ENCODE measurements at regions not wholly inside any gene's neighbourhood (a gene's known extent, or its start where the extent isn't known, plus 50 kb on each side); places are given as distances from the start of the nearest gene placed in this dataset.
A peak's percentile ranks its signal among the peaks of the same experiment; 100 is the strongest.

GRCh38 chr4:54497947-54498346 is 159.8 kb upstream of the KIT start:
- ChIA-PET CTCF (no interaction called here), POLR2A (no interaction called here)
- no peak overlapping the region for H3K9ac ChIP-seq
- H3K27me3 ChIP-seq (ENCODE audit: insufficient read depth) = no peaks in the 10 kb centered on the region
- no peak overlapping the region for H3K4me2 ChIP-seq
- no peak overlapping the region for H3K4me3 ChIP-seq (ENCODE audit: low read depth in 2 of 2, low read length in 1 of 2)
- no peaks in the 10 kb centered on the region for H3K79me2 ChIP-seq (ENCODE audit: insufficient read depth)
- no peaks in the 10 kb centered on the region for H3K9me2 ChIP-seq
- H3K27ac ChIP-seq (ENCODE audit: low read depth in 2 of 2, low read length in 1 of 2) = peak overlapping the region in 1 of 2 experiments; percentile 73; a peak in 1 of 4 replicates
- peaks cover 0 to 23% of the 10 kb centered on the region in 2 experiments; a peak in 1 of 4 replicates for H3K4me1 ChIP-seq (ENCODE audit: control insufficient read depth in 1 of 2, insufficient read depth in 2 of 2, low read depth in 1 of 2, low read length in 1 of 2)
- H3K9me3 ChIP-seq = no peaks in the 10 kb centered on the region
- DNase-seq = no peak
- 25% methylated on average over 3 of the region's 3 CpGs for WGBS (ENCODE audit: low lambda C conversion rate)
- TF ChIP-seq FOSL2 (IDR thresholded peaks at IDR 0.05; ENCODE audit: borderline replicate concordance, low read depth) = no peak
- no peak for TF ChIP-seq POLR2AphosphoS5 (IDR thresholded peaks at IDR 0.05; ENCODE audit: low read depth, low read length)
- TF ChIP-seq TEAD4 (IDR thresholded peaks at IDR 0.05; ENCODE audit: borderline replicate concordance, insufficient read depth) = no peak
- no peak for TF ChIP-seq USF2 (IDR thresholded peaks at IDR 0.05; ENCODE audit: borderline replicate concordance, low read depth, low read length)
- no peak for TF ChIP-seq GATA2 (CRISPR knock-in tag; IDR thresholded peaks at IDR 0.05)
- TF ChIP-seq EZH2phosphoT487 (IDR thresholded peaks at IDR 0.05; ENCODE audit: borderline replicate concordance, low read depth) = no peak
- no peak for TF ChIP-seq RXRA (IDR thresholded peaks at IDR 0.05; ENCODE audit: borderline replicate concordance, low read depth)
- TF ChIP-seq SIN3A (IDR thresholded peaks at IDR 0.05; ENCODE audit: borderline replicate concordance, low read depth, low read length) = no peak
- no peak for TF ChIP-seq YY1 (IDR thresholded peaks at IDR 0.05; ENCODE audit: low read depth)
- no peak for TF ChIP-seq EP300 (IDR thresholded peaks at IDR 0.05; ENCODE audit: borderline replicate concordance in 1 of 2, low read depth in 1 of 2, low read length in 1 of 2)
- TF ChIP-seq ELF1 (IDR thresholded peaks at IDR 0.05) = no peak
- H2AFZ ChIP-seq (ENCODE audit: low read depth) = no peak overlapping the region
- no peaks in the 10 kb centered on the region for H3K36me3 ChIP-seq (replicated peaks in 1 of 2; ENCODE audit: control insufficient read depth in 1 of 2, insufficient read depth in 2 of 2, low read length in 1 of 2)
- H3F3A ChIP-seq (replicated peaks; ENCODE audit: insufficient read depth) = peaks cover 10% of the 10 kb centered on the region
- H4K20me1 ChIP-seq (ENCODE audit: insufficient read depth) = no peaks in the 10 kb centered on the region

DNA sequence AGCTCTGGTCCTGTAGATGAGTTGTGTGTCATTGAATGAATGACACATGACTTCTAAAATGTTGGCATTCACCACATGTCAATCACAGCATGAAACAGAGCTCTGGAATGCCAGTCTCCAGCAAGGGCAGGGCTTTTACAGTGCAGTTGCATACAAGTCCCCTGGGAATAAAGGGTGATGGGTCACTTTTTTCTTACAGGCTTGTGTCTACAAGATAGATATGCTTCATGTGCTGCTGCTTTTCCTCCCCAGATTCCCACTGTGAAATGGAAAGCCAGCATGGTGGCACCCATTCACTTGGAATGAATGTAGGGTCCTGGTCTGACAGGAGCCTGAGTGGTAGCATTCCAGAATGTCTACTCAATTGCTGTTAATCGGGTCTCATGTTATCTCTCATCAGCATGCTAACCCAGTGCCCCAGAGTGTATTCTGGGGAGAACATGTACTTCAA is 159.1 kb upstream of the KIT start:
- H3K4me2 ChIP-seq = peak overlapping the region; percentile 27
- peaks cover 10% of the 10 kb centered on the region for H3F3A ChIP-seq (replicated peaks; ENCODE audit: insufficient read depth)
- no peak overlapping the region for H2AFZ ChIP-seq (ENCODE audit: low read depth)
- WGBS (ENCODE audit: low lambda C conversion rate) = 0% methylated on average over 1 of the region's 1 CpG
- TF ChIP-seq JUND (IDR thresholded peaks at IDR 0.05) (peak; percentile 40; the same call in 1 of the 2 replicates), TEAD4 (IDR thresholded peaks at IDR 0.05; ENCODE audit: borderline replicate concordance, insufficient read depth) (0 out of 2 replicates have a peak, but pooled peaks have one; percentile 16), FOSL2 (IDR thresholded peaks at IDR 0.05; ENCODE audit: borderline replicate concordance, low read depth) (peak; percentile 40; the same call in 1 of the 2 replicates), IRF3 (IDR thresholded peaks at IDR 0.05; ENCODE audit: low read depth, low read length) (no peak), FOXM1 (IDR thresholded peaks at IDR 0.05; ENCODE audit: low read depth) (no peak), USF2 (IDR thresholded peaks at IDR 0.05; ENCODE audit: borderline replicate concordance, low read depth, low read length) (no peak), NFIC (IDR thresholded peaks at IDR 0.05; ENCODE audit: borderline replicate concordance) (peak; percentile 37; the same call in 1 of the 2 replicates), ELF1 (IDR thresholded peaks at IDR 0.05) (no peak)
- TF ChIP-seq, protein P1, sequence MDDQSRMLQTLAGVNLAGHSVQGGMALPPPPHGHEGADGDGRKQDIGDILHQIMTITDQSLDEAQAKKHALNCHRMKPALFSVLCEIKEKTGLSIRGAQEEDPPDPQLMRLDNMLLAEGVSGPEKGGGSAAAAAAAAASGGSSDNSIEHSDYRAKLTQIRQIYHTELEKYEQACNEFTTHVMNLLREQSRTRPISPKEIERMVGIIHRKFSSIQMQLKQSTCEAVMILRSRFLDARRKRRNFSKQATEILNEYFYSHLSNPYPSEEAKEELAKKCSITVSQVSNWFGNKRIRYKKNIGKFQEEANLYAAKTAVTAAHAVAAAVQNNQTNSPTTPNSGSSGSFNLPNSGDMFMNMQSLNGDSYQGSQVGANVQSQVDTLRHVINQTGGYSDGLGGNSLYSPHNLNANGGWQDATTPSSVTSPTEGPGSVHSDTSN (IDR thresholded peaks at IDR 0.05) = peak; percentile 92
- no peaks in the 10 kb centered on the region for H3K36me3 ChIP-seq (replicated peaks in 1 of 2; ENCODE audit: control insufficient read depth in 1 of 2, insufficient read depth in 2 of 2, low read length in 1 of 2)
- no peaks in the 10 kb centered on the region for H3K9me2 ChIP-seq
- H3K4me1 ChIP-seq (ENCODE audit: control insufficient read depth in 1 of 2, insufficient read depth in 2 of 2, low read depth in 1 of 2, low read length in 1 of 2) = peaks cover 0 to 23% of the 10 kb centered on the region in 2 experiments; a peak in 1 of 4 replicates
- H3K27me3 ChIP-seq (ENCODE audit: insufficient read depth) = no peaks in the 10 kb centered on the region
- no peaks in the 10 kb centered on the region for H3K79me2 ChIP-seq (ENCODE audit: insufficient read depth)
- peak overlapping the region; percentile 44; the same call in 1 of the 2 replicates for H3K9ac ChIP-seq
- ChIA-PET POLR2A (no interaction called here), CTCF (interaction anchor here (0.7 to 1.1 kb wide), 2 partner anchors 28 to 474 kb away, joined by 3 read pairs; no protein-coding TSS in a partner anchor)
- no peaks in the 10 kb centered on the region for H4K20me1 ChIP-seq (ENCODE audit: insufficient read depth)
- peak overlapping the region in 1 of 2 experiments; percentile 73; a peak in 2 of 4 replicates for H3K27ac ChIP-seq (ENCODE audit: low read depth in 2 of 2, low read length in 1 of 2)
- no peak for DNase-seq
- no peaks in the 10 kb centered on the region for H3K9me3 ChIP-seq
- no peak overlapping the region for H3K4me3 ChIP-seq (ENCODE audit: low read depth in 2 of 2, low read length in 1 of 2)
